ENCODE measurements at regions not wholly inside any gene's neighbourhood (a gene's known extent, or its start where the extent isn't known, plus 50 kb on each side); places are given as distances from the start of the nearest gene placed in this dataset.

DNA sequence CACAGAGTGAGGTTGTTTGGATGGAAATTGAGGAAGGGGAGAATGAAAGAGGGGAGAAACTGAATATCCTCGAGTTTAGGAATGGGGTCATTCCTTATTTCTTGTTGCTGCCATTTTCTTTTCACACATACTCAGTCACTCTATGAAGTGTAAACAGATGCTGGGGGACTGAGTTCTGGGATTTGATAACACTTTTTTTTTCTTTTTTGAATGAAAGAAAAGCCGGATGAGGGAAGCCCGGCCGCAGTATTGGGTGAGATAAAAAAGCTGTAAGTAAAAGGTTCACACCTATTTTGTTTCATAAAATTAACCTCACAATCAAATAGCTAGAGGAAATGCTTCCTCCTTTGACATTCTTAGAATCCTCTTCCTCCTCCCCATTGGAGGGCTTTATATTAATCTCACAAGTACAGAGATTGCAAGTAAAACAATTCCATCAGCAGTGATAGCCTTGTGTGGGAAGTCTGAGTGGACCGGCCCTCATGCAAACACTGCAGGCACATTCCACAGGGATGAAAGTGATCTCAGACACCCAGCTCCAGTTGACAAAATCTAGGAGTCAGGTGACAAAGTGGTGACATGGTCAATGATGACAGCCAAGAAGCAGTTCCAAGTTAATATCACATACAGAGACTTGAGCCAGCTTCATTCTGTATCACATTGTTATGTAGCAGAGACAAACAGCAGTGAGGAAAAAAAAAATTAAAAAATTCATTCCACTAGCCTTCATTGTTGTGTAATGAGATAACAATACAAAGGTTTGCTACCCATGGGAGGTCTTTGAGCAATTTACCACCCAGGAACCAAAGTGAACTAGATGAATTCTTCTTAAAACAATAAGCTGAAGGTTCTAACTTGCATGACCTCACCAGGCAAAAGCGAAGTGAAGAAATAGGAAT lies 391.1 kb upstream of the HSF2 start:
- Histone ChIP-seq H3K27me3 (no peaks in the 10 kb centered on the region), H3K36me3 (no peaks in the 10 kb centered on the region), H3K4me3 (no peak overlapping the region), H3K9me3 (no peaks in the 10 kb centered on the region), H3K4me1 (peaks cover 0 to 7% (median 0%) of the 10 kb centered on the region in 4 donors), H3K27ac (no peak overlapping the region)
- DNase-seq (ENCODE audit: low spot score in 2 of 2): no peak
- WGBS, 2 donors: 60 to 66% methylated on average over 6 of the region's 6 CpGs
- TF ChIP-seq POLR2A (IDR thresholded peaks at IDR 0.05): no peak
- TF ChIP-seq EP300 (IDR thresholded peaks at IDR 0.05): no peak
- TF ChIP-seq, protein P1, sequence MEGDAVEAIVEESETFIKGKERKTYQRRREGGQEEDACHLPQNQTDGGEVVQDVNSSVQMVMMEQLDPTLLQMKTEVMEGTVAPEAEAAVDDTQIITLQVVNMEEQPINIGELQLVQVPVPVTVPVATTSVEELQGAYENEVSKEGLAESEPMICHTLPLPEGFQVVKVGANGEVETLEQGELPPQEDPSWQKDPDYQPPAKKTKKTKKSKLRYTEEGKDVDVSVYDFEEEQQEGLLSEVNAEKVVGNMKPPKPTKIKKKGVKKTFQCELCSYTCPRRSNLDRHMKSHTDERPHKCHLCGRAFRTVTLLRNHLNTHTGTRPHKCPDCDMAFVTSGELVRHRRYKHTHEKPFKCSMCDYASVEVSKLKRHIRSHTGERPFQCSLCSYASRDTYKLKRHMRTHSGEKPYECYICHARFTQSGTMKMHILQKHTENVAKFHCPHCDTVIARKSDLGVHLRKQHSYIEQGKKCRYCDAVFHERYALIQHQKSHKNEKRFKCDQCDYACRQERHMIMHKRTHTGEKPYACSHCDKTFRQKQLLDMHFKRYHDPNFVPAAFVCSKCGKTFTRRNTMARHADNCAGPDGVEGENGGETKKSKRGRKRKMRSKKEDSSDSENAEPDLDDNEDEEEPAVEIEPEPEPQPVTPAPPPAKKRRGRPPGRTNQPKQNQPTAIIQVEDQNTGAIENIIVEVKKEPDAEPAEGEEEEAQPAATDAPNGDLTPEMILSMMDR (IDR thresholded peaks at IDR 0.05): no peak

DNA sequence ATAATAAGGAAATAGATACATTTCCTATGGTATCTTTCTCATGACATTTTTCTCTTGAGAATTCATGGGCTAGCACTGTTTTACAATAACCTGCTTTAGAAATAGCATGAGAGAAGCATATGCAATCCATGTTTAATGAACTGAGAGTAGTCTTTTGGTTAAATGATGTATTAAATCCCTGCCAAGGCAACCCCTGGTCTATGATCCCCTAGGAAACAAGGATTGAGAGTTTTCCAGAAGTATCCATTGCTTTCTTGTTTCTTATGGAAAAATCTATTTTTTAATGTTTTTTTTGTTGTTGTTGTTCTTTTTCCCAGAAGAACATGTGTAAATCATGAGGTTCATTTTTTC lies 390.5 kb upstream of the HSF2 start:
- no peak for TF ChIP-seq POLR2A (IDR thresholded peaks at IDR 0.05)
- TF ChIP-seq, protein P1 (IDR thresholded peaks at IDR 0.05): no peak
- TF ChIP-seq EP300 (IDR thresholded peaks at IDR 0.05): no peak
- no peak overlapping the region for H3K27ac ChIP-seq
- H3K36me3 ChIP-seq: no peaks in the 10 kb centered on the region
- H3K9me3 ChIP-seq: no peaks in the 10 kb centered on the region
- no peak for DNase-seq (ENCODE audit: low spot score in 2 of 2)
- no peaks in the 10 kb centered on the region for H3K27me3 ChIP-seq
- peaks cover 0 to 7% (median 0%) of the 10 kb centered on the region in 4 donors for H3K4me1 ChIP-seq
- H3K4me3 ChIP-seq: no peak overlapping the region

DNA sequence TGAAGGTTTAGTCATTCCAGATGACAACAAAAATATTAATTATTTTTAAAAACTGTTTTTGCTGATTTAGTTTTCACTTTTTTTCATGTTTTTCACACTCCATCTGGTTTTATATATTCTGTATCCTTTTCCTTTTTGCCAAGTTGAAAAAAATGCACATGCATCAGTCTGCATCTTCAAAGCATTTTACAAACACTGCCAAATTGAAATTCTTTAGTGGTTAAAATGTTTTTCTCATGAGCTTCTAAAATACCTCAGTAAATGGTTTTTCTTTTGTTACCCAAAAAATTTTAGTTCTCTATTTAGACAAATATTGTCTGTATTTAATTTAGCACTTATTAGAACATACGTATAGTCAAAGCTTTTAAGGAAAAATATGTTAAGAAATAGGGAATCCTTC lies 386.9 kb upstream of the HSF2 start:
- Histone ChIP-seq H3K27ac (no peak overlapping the region), H3K36me3 (no peaks in the 10 kb centered on the region), H3K9me3 (no peaks in the 10 kb centered on the region), H3K27me3 (no peaks in the 10 kb centered on the region), H3K4me1 (peaks cover 0 to 7% (median 0%) of the 10 kb centered on the region in 4 donors), H3K4me3 (no peak overlapping the region)
- DNase-seq (ENCODE audit: low spot score in 2 of 2): no peak
- WGBS, 2 donors: 68 to 69% methylated on average over 1 of the region's 1 CpG
- no peak for TF ChIP-seq POLR2A (IDR thresholded peaks at IDR 0.05)
- TF ChIP-seq, protein P1 (IDR thresholded peaks at IDR 0.05): no peak
- no peak for TF ChIP-seq EP300 (IDR thresholded peaks at IDR 0.05)

DNA sequence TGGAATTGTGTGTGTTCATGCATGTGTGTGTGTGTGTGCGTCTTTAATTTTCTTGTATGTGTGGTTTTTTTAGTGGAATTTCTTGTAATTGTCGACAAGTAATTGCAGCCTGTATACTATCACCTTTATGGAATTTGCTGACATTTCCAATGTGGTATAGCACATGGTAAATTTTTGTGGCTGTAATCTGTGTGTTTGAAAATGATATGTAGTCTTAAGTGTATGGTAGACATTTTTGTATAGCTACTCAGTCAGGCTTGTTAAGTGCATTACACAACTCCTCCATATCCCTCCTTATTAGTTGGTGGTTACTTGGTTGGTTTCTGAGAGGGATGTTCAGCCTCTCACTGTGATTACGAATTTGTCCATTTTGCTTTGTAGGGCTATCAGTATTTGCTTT lies 384.5 kb upstream of the HSF2 start:
- H3K4me3 ChIP-seq: no peak overlapping the region
- H3K27ac ChIP-seq: no peak overlapping the region
- no peak for DNase-seq (ENCODE audit: low spot score in 2 of 2)
- H3K4me1 ChIP-seq: no peaks in the 10 kb centered on the region
- H3K9me3 ChIP-seq: no peaks in the 10 kb centered on the region
- H3K27me3 ChIP-seq: no peaks in the 10 kb centered on the region
- no peak for TF ChIP-seq EP300 (IDR thresholded peaks at IDR 0.05)
- TF ChIP-seq, protein P1 (IDR thresholded peaks at IDR 0.05): no peak
- TF ChIP-seq POLR2A (IDR thresholded peaks at IDR 0.05): no peak
- H3K36me3 ChIP-seq: no peaks in the 10 kb centered on the region
- WGBS, 2 donors: 93 to 94% methylated on average over 3 of the region's 3 CpGs

DNA sequence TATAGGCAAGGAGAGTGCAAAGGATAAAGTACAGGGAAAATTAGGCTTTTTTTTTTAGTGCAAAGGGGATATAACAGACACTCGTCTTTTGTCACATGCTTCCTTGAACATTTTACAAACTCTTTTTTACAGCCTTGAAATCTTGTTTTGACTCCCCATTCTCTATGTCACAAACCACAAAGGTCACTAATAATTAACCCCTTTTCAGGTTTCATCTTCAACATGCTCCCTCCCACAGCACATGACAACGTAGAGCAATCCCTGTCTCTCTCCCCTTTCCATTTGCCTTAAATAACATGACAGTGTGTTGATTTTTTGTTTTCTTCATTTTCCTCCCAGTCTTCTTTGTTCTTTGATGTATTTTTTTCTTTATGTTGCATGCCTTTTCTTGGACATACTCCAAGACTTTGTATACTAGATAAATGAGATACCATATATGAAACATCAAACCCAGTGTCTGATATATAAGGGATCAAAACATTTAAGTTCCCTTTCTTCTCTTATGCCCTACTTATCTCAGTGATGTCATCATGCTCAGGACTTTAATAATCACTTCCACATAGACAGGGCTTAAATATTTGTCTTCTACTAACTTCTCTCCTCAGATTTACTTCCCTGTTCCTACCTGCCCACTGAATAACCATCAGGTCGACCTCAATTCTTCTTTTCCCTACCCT lies 378.7 kb upstream of the HSF2 start:
- Histone ChIP-seq H3K9me3 (no peaks in the 10 kb centered on the region), H3K27me3 (no peaks in the 10 kb centered on the region), H3K27ac (no peak overlapping the region), H3K4me3 (no peak overlapping the region), H3K4me1 (no peaks in the 10 kb centered on the region), H3K36me3 (no peaks in the 10 kb centered on the region)
- WGBS, 2 donors: 64 to 65% methylated on average over 3 of the region's 3 CpGs
- TF ChIP-seq POLR2A (IDR thresholded peaks at IDR 0.05): no peak
- TF ChIP-seq, protein P1 (IDR thresholded peaks at IDR 0.05): no peak
- no peak for TF ChIP-seq EP300 (IDR thresholded peaks at IDR 0.05)
- no peak for DNase-seq (ENCODE audit: low spot score in 2 of 2)

Measured in tibial nerve (tissue), 4 donors.